Heart right ventricle (tissue), 16 donors: ENCODE measurements at regions not wholly inside any gene's neighbourhood (a gene's known extent, or its start where the extent isn't known, plus 50 kb on each side); places are given as distances from the start of the nearest gene placed in this dataset.

Source experiments
- ATAC-seq, 8 donors: fragments of 200-7000 bp; cut with Tn5 transposase; one replicate each; pipeline ENCODE4 v1.9.1; 2020; ENCODE audit warnings: mild to moderate bottlenecking in 8 of 8, moderate library complexity in 8 of 8, moderate number of reproducible peaks in 1 of 8
- DNase-seq, 2 donors: peaks; one replicate each; pipeline ENCODE4 v3.0.0-alpha.2; 2020
- H3K27ac ChIP-seq, 10 donors: fragments of 200-600 bp; sonication (generic) in 2 of 10; one replicate each; pipeline versions ENCODE4 v1.5.0 to v1.8.0; 2020 to 2022; ENCODE audit warnings: mild to moderate bottlenecking in 3 of 10
- H3K27me3 ChIP-seq, 7 donors: fragments of 200-600 bp; one replicate each; pipeline ENCODE4 v1.8.0; 2021 to 2022; ENCODE audit warnings: mild to moderate bottlenecking in 2 of 7
- H3K36me3 ChIP-seq, 9 donors: fragments of 200-600 bp; sonication (generic) in 1 of 9; one replicate each; pipeline versions ENCODE4 v1.5.0 to v1.8.0; 2020 to 2022; ENCODE audit warnings: mild to moderate bottlenecking in 2 of 9
- H3K4me1 ChIP-seq, 9 donors: fragments of 200-600 bp; sonication (generic) in 1 of 9; one replicate each; pipeline versions ENCODE4 v1.5.0 to v1.8.0; 2020 to 2022; ENCODE audit warnings: mild to moderate bottlenecking in 4 of 9
- H3K4me3 ChIP-seq, 10 donors: fragments of 200-600 bp; sonication (generic) in 2 of 10; one replicate each; pipeline versions ENCODE4 v1.5.0 to v1.8.0; 2020 to 2022; ENCODE audit warnings: mild to moderate bottlenecking in 7 of 10, moderate library complexity in 2 of 10
- H3K9me3 ChIP-seq, 11 donors: fragments of 200-600 bp in 10 of 11; sonication (generic) in 2 of 11; one replicate each; pipeline versions ENCODE4 v1.5.0 to v1.8.0; 2013 to 2022; ENCODE audit warnings: mild to moderate bottlenecking in 2 of 11, control low read depth in 1 of 11, moderate library complexity in 1 of 11
- WGBS, 2 donors: extraction: QIAGEN DNeasy Blood & Tissue Kit; methylation state at CpG; one replicate each; pipeline ENCODE4 v1.1.7; 2013; ENCODE audit warnings: inconsistent platforms in 1 of 2; 5-methylcytosine and 5-hydroxymethylcytosine counted together
- intact Hi-C, 10 donors: fragments of 100-400 bp; cut with DNase I; formaldehyde crosslinking; loops; one replicate each; pipeline versions ENCODE4 v1.11.1 to v1.14.2; 2022
- TF ChIP-seq, protein P1 (sequence below), 9 donors: fragments of 200-600 bp; sonication (generic) in 2 of 9; IDR thresholded peaks; one replicate each; pipeline versions ENCODE4 v1.5.0 to v1.8.0; 2021 to 2022; ENCODE audit warnings: antibody characterized with exemption in 9 of 9, mild to moderate bottlenecking in 5 of 9, moderate library complexity in 1 of 9
- donor health status: Arrhythmogenic right ventricular cardiomyopathy.
- donor health status: ischemic (EF 13 %, LVEDD 7.1; RV severe dilation, severe dysfunction).
- donor health status: healthy with polysubstance abuse.
- donor health status: DM: no; HTN: yes; CAD: no.
- donor health status: DM: no; HTN: no; CAD: no.
- donor health status: ischemic (EF 25% LVEDD 6.9; RV normal size, moderate dysfunction).
- donor health status: ischemic (EF 25% LVEDD 5.7; RV mildly dilated, moderate dysfunction).
- donor health status: healthy.
- donor health status: DM: yes; HTN: yes; CAD: no.
- donor health status: Ischemic cardiomyopathy.
- donor health status: ischemic (EF 35%, LVEDD 5.7; RV mildly dilated, moderate dysfunction).
- donor health status: nonischemic (EF 11% LVEDD 7.7; RV severe dilation, severe dysfunction).
- donor health status: DM: yes; HTN: yes; CAD: no.
- donor health status: PGD.
- donor health status: ischemic (EF 29% LVEDD 5.4; RV normal size, mild dysfunction).
- donor health status: nonischemic (EF 23%, LVEDD 6.1; RV moderate dilation, normal function).

- Histone ChIP-seq H3K4me3 (no peak overlapping the region), H3K4me1 (no peaks in the 10 kb centered on the region), H3K27ac (no peak overlapping the region), H3K9me3 (peaks cover 0 to 10% (median 0%) of the 10 kb centered on the region in 11 donors), H3K27me3 (no peaks in the 10 kb centered on the region), H3K36me3 (no peaks in the 10 kb centered on the region)
- no peak for ATAC-seq
- TF ChIP-seq, protein P1, sequence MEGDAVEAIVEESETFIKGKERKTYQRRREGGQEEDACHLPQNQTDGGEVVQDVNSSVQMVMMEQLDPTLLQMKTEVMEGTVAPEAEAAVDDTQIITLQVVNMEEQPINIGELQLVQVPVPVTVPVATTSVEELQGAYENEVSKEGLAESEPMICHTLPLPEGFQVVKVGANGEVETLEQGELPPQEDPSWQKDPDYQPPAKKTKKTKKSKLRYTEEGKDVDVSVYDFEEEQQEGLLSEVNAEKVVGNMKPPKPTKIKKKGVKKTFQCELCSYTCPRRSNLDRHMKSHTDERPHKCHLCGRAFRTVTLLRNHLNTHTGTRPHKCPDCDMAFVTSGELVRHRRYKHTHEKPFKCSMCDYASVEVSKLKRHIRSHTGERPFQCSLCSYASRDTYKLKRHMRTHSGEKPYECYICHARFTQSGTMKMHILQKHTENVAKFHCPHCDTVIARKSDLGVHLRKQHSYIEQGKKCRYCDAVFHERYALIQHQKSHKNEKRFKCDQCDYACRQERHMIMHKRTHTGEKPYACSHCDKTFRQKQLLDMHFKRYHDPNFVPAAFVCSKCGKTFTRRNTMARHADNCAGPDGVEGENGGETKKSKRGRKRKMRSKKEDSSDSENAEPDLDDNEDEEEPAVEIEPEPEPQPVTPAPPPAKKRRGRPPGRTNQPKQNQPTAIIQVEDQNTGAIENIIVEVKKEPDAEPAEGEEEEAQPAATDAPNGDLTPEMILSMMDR (IDR thresholded peaks at IDR 0.05): no peak
- no peak for DNase-seq
- intact Hi-C loops: no loop called here
- 82 to 88% methylated on average over 5 of the region's 5 CpGs for WGBS, 2 donors
Observed at GRCh38 chr16:63925221-63925620, 1196.6 kb downstream of the CDH11 start.

- peaks cover 0 to 8% (median 0%) of the 10 kb centered on the region in 11 donors for H3K9me3 ChIP-seq
- H3K4me3 ChIP-seq: no peak overlapping the region
- TF ChIP-seq, protein P1 (IDR thresholded peaks at IDR 0.05): no peak
- intact Hi-C loops: no loop called here
- no peaks in the 10 kb centered on the region for H3K36me3 ChIP-seq
- ATAC-seq (no peak), DNase-seq (no peak)
- no peaks in the 10 kb centered on the region for H3K27me3 ChIP-seq
- no peak overlapping the region for H3K27ac ChIP-seq
- no peaks in the 10 kb centered on the region for H3K4me1 ChIP-seq
Observed at GRCh38 chr16:63922560-63922959, 1199.3 kb downstream of the CDH11 start.

DNA sequence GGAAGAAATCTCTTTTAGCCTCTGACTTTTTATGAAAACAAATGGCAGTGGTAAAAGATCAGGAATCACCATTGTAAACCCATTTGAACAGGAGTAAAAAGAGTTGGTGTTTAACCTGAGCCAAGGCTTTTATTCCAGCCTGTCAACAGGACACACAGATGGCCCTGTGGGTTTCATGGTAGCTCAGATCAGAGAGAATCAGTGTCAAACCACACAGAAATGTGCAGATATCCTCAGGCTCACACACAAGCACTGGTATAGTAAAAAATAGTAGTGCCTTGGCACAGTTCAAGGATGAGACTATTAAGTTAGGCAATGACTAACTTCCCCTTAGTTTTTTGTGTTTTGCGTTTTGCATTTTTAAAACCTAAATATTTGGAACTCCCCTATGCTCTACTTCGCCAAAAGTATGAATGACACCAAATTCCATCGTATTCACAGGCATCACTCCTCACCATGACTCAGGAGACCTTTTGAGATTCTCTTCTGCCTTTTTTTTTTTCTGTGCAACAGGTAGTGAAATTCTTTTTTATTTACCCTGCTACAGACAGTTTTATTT is 1200.0 kb downstream of the CDH11 start:
- H3K4me1 ChIP-seq: no peaks in the 10 kb centered on the region
- DNase-seq (no peak), ATAC-seq (no peak)
- H3K27me3 ChIP-seq: no peaks in the 10 kb centered on the region
- no peak overlapping the region for H3K27ac ChIP-seq
- no peak overlapping the region for H3K4me3 ChIP-seq
- TF ChIP-seq, protein P1 (IDR thresholded peaks at IDR 0.05): no peak
- peaks cover 0 to 8% (median 0%) of the 10 kb centered on the region in 11 donors for H3K9me3 ChIP-seq
- H3K36me3 ChIP-seq: no peaks in the 10 kb centered on the region
- intact Hi-C loops: no loop called here
- 76 to 87% methylated on average over 3 of the region's 3 CpGs for WGBS, 2 donors

DNA sequence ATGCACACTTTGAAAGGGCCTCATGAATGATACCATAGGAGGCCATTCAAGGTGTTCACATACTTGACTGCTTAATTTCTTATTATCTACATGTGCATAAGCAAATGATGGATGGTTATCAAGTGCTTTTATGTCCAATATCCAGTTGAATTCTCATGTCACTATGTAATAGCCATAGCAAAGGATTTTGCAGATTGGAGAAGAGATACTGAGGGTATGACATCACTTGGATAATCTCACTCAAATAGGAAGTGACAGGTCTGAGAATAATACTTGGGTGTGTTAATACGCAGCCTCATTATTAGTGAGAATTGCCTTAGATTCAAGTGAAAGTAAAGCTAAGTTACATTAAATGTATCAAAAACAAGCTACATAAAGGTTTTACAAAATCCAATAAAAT is 1208.6 kb downstream of the CDH11 start:
- H3K9me3 ChIP-seq: no peaks in the 10 kb centered on the region
- DNase-seq (no peak), ATAC-seq (no peak)
- TF ChIP-seq, protein P1 (IDR thresholded peaks at IDR 0.05): no peak
- intact Hi-C loops: no loop called here
- no peaks in the 10 kb centered on the region for H3K36me3 ChIP-seq
- no peak overlapping the region for H3K4me3 ChIP-seq
- no peaks in the 10 kb centered on the region for H3K27me3 ChIP-seq
- no peak overlapping the region for H3K27ac ChIP-seq
- no peaks in the 10 kb centered on the region for H3K4me1 ChIP-seq
- WGBS, 2 donors: 85 to 100% methylated on average over 1 of the region's 1 CpG
